ENCODE measurements at regions not wholly inside any gene's neighbourhood (a gene's known extent, or its start where the extent isn't known, plus 50 kb on each side); places are given as distances from the start of the nearest gene placed in this dataset.
A peak's percentile ranks its signal among the peaks of the same experiment; 100 is the strongest.

DNA sequence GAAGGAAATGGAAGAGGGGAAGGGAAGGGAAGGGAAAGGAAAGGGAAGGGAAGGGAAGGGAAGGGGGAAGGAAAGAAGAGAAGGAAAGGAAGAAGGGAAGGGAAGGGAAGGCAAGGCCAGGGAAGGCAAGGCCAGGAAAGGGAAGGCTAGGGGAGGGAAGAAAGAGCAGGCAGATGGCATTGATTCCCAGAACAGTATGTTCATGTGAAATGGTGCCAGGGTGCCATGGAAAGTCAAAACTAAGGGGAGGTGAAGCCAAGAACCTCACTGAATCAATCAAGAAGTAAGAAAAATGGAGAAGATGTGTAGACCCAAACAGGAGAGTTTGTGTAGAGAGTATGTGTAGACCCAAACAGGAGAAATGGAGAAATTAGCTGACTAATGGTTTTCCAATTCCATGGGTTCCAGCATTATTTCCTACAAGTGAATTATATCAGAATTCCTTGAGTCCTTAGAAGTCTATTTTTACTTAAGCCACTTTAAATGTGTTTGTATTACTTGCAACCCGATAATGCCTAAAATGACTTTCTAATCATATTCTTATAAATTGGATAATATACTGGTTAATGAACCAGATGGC, 367.6 kb downstream of the TXNL1 start:
- DNase-seq = no peak

DNA sequence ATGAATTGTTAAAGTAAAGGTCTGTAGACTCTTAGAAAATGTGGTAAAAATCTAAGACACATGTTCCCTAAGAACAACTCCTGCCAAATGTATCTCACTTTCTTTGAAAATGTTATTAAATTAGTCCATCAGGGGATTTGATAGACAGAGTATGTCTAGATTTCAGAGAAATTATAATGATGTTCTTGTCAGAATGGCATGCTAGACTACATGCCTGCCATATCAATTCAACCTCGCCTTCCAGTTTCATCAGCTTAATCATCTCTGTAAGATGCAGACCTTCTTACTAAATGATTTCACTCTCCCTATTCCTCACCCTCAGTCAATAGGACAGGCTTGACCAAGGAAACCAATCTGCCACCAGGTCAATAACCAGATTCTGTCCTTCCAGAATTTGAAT, 368.4 kb downstream of the TXNL1 start:
- DNase-seq = no peak

GRCh38 chr18:56268952-56269351, 369.4 kb downstream of the TXNL1 start:
- no peak for DNase-seq

- no peak for DNase-seq
These were observed 371.1 kb downstream of the TXNL1 start for GRCh38 chr18:56267334-56267733.

- peak; percentile 89 for DNase-seq
These were observed 380.2 kb downstream of the TXNL1 start for GRCh38 chr18:56258178-56258577.

- DNase-seq = peak; percentile 93
These were observed 381.2 kb downstream of the TXNL1 start for GRCh38 chr18:56257205-56257604.

GRCh38 chr18:56256659-56257058, 381.7 kb downstream of the TXNL1 start:
- DNase-seq = no peak

DNA sequence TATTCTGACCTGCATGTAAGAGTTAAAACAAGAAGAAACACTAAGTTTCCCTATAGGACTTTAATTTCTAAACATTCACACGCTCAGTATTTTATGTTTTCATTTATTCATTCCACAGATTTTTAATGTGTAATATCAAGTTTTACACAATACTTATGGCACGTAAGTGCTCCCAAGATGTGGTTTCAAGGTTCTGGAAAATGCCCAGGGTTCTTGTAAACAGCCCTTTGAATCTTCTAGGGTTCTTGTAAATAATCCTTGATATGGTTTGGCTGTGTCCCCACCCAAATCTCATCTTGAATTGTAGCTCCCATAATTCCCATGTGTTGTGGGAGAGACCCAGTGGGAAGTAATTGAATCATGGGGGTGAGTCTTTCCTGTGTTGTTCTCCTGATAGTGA, 383.0 kb downstream of the TXNL1 start:
- no peak for DNase-seq

DNA sequence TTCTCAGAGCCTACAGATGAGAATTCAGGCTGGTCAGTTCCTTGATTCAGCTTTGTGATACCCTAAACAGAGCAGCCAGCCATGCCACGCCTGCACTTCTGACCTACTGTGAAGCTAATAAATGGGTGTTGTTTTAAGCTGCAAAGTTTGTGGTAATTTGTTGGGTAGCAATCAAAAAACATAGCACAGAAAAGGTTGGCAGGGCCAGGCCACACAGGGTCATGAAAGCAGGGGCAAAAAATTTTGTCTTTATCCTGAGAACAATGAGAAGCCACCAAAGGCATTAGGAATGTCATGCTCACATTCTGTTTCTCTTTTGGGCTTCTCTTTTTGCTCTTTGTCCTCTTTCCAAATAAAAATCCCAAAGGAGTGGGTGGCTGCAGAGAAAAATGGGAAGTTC, 385.9 kb downstream of the TXNL1 start:
- no peak for DNase-seq

DNA sequence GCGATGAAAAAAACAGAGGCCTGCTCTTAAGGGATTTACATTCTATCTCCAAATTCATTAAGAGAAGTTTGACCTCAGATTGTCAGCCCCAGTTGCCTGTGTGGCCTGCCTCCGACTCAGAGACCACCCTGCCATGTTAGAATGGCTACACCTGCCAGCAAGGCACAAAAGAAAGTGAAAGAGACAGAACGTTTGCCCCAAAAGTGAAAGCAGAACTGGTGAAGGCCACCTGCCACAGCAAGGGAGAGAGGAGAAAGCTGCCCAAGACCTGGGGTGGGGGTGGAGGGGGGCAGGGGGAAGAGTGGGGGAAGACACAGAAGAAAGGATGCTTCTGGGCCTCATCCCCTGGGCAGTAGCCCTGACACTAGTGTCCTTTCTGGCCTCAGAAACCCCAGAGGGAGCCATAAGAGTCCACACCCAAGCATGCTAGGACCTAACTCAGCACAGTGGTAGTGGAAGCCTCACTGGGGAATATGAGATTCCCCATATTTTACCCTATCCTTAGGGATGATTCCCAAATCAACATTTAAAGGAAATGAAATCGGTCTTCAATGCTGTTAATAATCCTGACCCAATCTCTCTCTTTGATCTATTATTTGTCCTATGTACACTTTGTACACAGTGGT, 389.7 kb downstream of the TXNL1 start:
- DNase-seq = no peak

GRCh38 chr18:56246916-56247315, 391.5 kb downstream of the TXNL1 start:
- DNase-seq = no peak

DNA sequence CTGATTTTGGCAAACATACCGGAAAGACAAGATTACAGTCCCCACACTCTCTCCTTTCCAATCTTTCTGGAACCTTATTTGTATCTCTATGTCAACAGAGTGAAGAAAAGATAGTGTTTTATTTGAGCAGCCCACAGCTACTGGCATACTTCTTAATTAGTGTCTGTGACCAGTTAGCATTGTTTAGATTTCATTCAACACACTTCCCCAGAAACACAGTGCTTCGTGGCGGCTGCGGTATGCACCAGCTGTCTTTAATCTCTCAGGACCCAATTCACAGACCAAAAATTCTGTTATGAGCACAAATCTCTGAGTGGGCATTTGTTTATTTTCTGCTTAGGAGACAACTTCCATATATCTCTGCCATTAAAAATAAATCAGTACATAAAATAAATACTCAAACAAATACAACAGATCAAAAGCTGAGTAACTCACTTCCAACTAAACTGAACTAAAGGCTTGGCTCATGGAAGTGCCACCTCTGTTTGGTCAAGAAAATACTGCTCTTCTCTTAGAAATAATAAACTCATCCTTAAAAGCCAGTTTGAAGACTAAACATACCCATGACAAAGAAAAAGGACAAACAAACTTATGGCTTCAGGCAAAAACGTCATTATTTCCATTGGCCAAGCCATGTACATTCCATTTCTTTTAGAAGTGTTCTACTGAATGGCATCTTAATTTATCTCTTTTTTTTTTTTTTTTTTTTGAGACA, 392.4 kb downstream of the TXNL1 start:
- DNase-seq = no peak

- DNase-seq = no peak
These were observed 398.0 kb downstream of the TXNL1 start for GRCh38 chr18:56240405-56240804.

GRCh38 chr18:56238576-56238975, 399.8 kb downstream of the TXNL1 start:
- peak; percentile 41 for DNase-seq

- DNase-seq = no peak
These were observed 402.8 kb downstream of the TXNL1 start for GRCh38 chr18:56235481-56236013.

- DNase-seq = peak; percentile 22
These were observed 403.3 kb downstream of the TXNL1 start for GRCh38 chr18:56235071-56235470.

GRCh38 chr18:56233595-56233994, 404.8 kb downstream of the TXNL1 start:
- DNase-seq = no peak

GRCh38 chr18:56226025-56226424, 412.4 kb downstream of the TXNL1 start:
- DNase-seq = no peak

DNA sequence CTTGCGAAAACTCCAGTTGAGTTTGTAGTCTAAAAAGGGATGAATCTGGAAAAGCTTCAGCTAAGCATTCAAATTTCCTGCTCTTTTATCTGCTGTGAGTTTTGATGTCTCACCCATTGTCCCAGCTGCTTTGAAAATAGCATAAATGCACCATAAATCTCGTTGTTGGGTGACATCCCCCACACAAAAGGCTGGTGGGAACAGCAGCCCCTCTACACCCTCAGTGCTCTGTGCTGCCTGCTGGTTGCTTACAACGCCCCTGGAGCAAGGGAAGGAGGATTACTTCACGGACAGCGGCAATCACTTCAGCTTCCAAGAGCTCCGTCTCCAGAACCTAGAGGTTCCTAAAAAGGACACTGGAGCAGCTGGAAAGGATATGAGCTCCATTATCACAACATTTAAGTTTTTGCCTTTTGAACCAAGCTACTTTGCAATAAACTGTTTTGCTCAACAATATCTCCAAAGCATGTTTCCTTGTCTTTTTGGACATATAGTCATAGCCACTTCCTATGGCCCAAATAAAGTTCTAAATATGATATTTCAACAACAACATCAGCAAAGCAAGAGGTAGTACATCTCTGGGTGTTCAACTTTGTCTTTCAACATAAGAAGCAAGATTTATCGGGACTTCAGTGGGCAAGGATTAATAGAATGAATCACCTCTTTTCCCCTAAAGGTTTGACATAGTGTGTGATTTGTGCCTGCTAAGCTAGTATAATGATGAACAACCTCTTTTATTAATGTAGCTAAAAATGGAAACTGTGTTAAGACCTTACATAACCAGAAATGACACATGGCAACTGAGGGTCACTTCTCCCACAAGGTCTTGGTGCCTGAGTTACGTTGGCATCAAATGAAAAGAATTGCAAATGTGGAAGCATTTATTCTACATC, 413.5 kb downstream of the TXNL1 start:
- no peak for DNase-seq

GRCh38 chr18:56221195-56222065, 417.0 kb downstream of the TXNL1 start:
- no peak for DNase-seq

- DNase-seq = no peak
These were observed 421.0 kb downstream of the TXNL1 start for GRCh38 chr18:56217406-56217805.

DNA sequence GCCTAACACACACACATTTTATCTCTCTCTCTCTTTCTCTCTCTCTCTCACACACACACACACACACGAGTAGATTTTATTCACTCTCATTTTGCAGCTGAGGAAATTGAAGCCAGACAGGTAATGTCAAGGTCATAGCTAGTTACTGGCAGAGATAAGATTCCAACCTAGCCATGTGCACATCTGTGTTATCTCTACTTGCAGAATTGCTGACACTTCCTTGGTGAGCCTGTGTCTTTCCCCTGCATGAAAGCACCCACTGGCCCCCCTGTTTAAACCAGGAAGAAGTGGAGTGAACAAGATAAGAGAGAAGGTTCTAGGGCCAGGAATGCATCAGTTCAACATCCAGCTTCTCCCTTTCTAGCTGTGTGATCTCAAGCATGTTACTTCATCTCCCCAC, 423.7 kb downstream of the TXNL1 start:
- no peak for DNase-seq
